GM21529 (cell line): ENCODE measurements at regions not wholly inside any gene's neighbourhood (a gene's known extent, or its start where the extent isn't known, plus 50 kb on each side); places are given as distances from the start of the nearest gene placed in this dataset.

Experiments
- ATAC-seq: cut with Tn5 transposase; IDR thresholded peaks from one replicate; pipeline ENCODE4 v1.9.1; 2021; ENCODE audit not compliant: unreplicated experiment

DNA sequence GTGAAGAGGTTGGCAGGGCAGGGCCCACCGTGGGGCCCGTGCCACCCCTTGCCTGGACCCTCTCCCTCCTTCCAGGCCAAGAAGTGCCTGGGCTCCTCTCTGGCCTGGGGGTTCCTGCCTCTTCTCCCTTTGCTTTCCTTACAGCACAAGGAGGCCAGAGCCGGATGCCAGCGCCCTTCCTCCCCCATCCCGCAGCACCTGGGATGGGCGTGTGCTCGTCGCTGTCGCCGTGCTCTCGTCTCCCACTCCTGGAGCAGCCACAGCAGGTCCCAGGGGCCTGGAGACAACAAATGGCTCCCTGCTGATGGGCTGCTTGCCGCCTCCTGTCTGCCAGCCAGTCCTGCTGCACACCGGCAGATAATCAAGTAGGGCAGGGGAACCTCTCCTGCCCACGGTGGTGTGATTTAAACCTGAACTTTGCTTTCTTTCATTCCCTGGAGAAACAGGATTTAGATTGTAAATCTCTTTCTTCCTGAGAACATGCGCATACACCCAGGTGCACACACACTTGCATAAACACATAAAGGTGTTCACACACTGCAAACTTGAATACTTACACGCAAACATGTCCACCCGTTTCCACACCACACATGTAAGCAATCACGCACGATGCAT, 50.8 kb upstream of the POU3F1 start:
- ATAC-seq = no peak
